WTC11 (cell line): ENCODE measurements at regions not wholly inside any gene's neighbourhood (a gene's known extent, or its start where the extent isn't known, plus 50 kb on each side); places are given as distances from the start of the nearest gene placed in this dataset.

Experiments
- ATAC-seq: fragments of 200-7000 bp; cut with Tn5 transposase; 2 replicates; pipeline ENCODE4 v1.10.0; 2021; ENCODE audit warnings: mild to moderate bottlenecking, moderate library complexity
- CTCF ChIA-PET: fragments of 300-600 bp; sonication (Branson Sonifier 250); formaldehyde crosslinking; loops from one replicate; lab custom pipeline; 2021; ENCODE audit warnings: antibody characterized with exemption; lab: Charles Lee
- POLR2A ChIA-PET: fragments of 350-600 bp; sonication (Branson Sonifier 250); formaldehyde crosslinking; loops from one replicate; lab custom pipeline; 2021; ENCODE audit warnings: antibody characterized with exemption; lab: Charles Lee
- DNase-seq: peaks from one replicate; pipeline ENCODE4 v3.0.0; 2021; ENCODE audit warnings: low spot score
- H3K27ac Mint-ChIP-seq: 2 replicates; pipeline ENCODE4 v1.8.0; 2021; ENCODE audit warnings: mixed read lengths
- H3K27me3 Mint-ChIP-seq: 2 replicates; pipeline ENCODE4 v1.8.0; 2021; ENCODE audit warnings: low read depth, mild to moderate bottlenecking, moderate library complexity, mixed read lengths
- H3K36me3 Mint-ChIP-seq: 2 replicates; pipeline ENCODE4 v1.8.0; 2021; ENCODE audit warnings: mixed read lengths
- H3K4me1 Mint-ChIP-seq: 2 replicates; pipeline ENCODE4 v1.8.0; 2022; ENCODE audit warnings: mixed read lengths
- H3K4me3 Mint-ChIP-seq: 2 replicates; pipeline ENCODE4 v1.8.0; 2021; ENCODE audit warnings: mild to moderate bottlenecking, moderate library complexity, mixed read lengths
- H3K9me3 Mint-ChIP-seq: 2 replicates; pipeline ENCODE4 v1.8.0; 2021; ENCODE audit warnings: mixed read lengths
- FOXJ3 ChIP-seq: sonication (generic); formaldehyde crosslinking; IDR thresholded peaks from 2 replicates; pipeline ENCODE4 v1.9.0; 2021; ENCODE audit warnings: missing genetic modification reagents, mild to moderate bottlenecking, borderline replicate concordance
- FOXK1 ChIP-seq: sonication (generic); formaldehyde crosslinking; IDR thresholded peaks from 2 replicates; pipeline ENCODE4 v1.8.0; 2022; ENCODE audit warnings: mild to moderate bottlenecking, moderate library complexity, missing genetic modification reagents
- GABPB1 ChIP-seq: sonication (generic); formaldehyde crosslinking; IDR thresholded peaks from 2 replicates; pipeline ENCODE4 v1.8.1; 2023; ENCODE audit warnings: mild to moderate bottlenecking, missing genetic modification reagents
- GRHL2 ChIP-seq: fragments of 250-450 bp; sonication (Bioruptor Pico); IDR thresholded peaks from 2 replicates; pipeline ENCODE4 v1.8.0; 2022; ENCODE audit warnings: mild to moderate bottlenecking, moderate library complexity; ENCODE audit not compliant: insufficient replicate concordance, severe bottlenecking
- MXD4 ChIP-seq: fragments of 250-450 bp; sonication (Bioruptor Pico); IDR thresholded peaks from 2 replicates; pipeline ENCODE4 v1.8.0; 2021; ENCODE audit warnings: mild to moderate bottlenecking, moderate library complexity, borderline replicate concordance
- MYBL2 ChIP-seq: sonication (generic); formaldehyde crosslinking; IDR thresholded peaks from 2 replicates; pipeline ENCODE4 v1.8.1; 2023; ENCODE audit warnings: mild to moderate bottlenecking, moderate library complexity, missing genetic modification reagents
- NFATC4 ChIP-seq: fragments of 250-450 bp; sonication (Bioruptor Pico); IDR thresholded peaks from 2 replicates; pipeline ENCODE4 v1.9.0; 2021; ENCODE audit warnings: mild to moderate bottlenecking
- RORB ChIP-seq: fragments of 250-450 bp; sonication (Bioruptor Pico); IDR thresholded peaks from 2 replicates; pipeline ENCODE4 v1.9.0; 2021; ENCODE audit warnings: mild to moderate bottlenecking
- SMAD3 ChIP-seq: sonication (generic); formaldehyde crosslinking; IDR thresholded peaks from 2 replicates; pipeline ENCODE4 v1.8.0; 2022; ENCODE audit warnings: missing genetic modification reagents, mild to moderate bottlenecking, borderline replicate concordance
- SMAD4 ChIP-seq: sonication (generic); formaldehyde crosslinking; IDR thresholded peaks from 2 replicates; pipeline ENCODE4 v1.8.0; 2022; ENCODE audit warnings: mild to moderate bottlenecking, missing genetic modification reagents
- SOX15 ChIP-seq: fragments of 250-450 bp; sonication (Bioruptor Pico); IDR thresholded peaks from 2 replicates; pipeline ENCODE4 v1.9.0; 2021; ENCODE audit warnings: mild to moderate bottlenecking
- SP1 ChIP-seq: sonication (generic); formaldehyde crosslinking; conservative IDR thresholded peaks from 2 replicates; pipeline ENCODE4 v1.8.1; 2022; ENCODE audit warnings: missing genetic modification reagents
- TEAD1 ChIP-seq: sonication (generic); formaldehyde crosslinking; IDR thresholded peaks from 2 replicates; pipeline ENCODE4 v1.8.0; 2022; ENCODE audit warnings: mild to moderate bottlenecking, missing genetic modification reagents
- TEAD4 ChIP-seq: sonication (generic); formaldehyde crosslinking; IDR thresholded peaks from 2 replicates; pipeline ENCODE4 v1.8.0; 2022; ENCODE audit warnings: mild to moderate bottlenecking, missing genetic modification reagents
- ZBTB21 ChIP-seq: sonication (generic); formaldehyde crosslinking; IDR thresholded peaks from 2 replicates; pipeline ENCODE4 v1.8.1; 2023; ENCODE audit warnings: mild to moderate bottlenecking, missing genetic modification reagents, borderline replicate concordance
- ZNF138 ChIP-seq: sonication (generic); formaldehyde crosslinking; conservative IDR thresholded peaks from 2 replicates; pipeline ENCODE4 v1.8.1; 2022; ENCODE audit warnings: mild to moderate bottlenecking, moderate library complexity, missing genetic modification reagents
- TF ChIP-seq, protein P1 (sequence below): fragments of 250-450 bp; sonication (Bioruptor Pico); IDR thresholded peaks from 2 replicates; pipeline ENCODE4 v1.9.0; 2021; ENCODE audit warnings: mild to moderate bottlenecking
- TF ChIP-seq, protein P2 (sequence below): sonication (generic); formaldehyde crosslinking; IDR thresholded peaks from 2 replicates; pipeline ENCODE4 v1.8.0; 2023; ENCODE audit warnings: missing genetic modification reagents, mild to moderate bottlenecking, borderline replicate concordance
- TF ChIP-seq, protein P3 (sequence below): fragments of 250-450 bp; sonication (Bioruptor Pico); IDR thresholded peaks from 2 replicates; pipeline ENCODE4 v1.9.0; 2021; ENCODE audit warnings: mild to moderate bottlenecking, borderline replicate concordance
- TF ChIP-seq, protein P4 (sequence below): sonication (generic); formaldehyde crosslinking; IDR thresholded peaks from 2 replicates; pipeline ENCODE4 v1.8.1; 2022; ENCODE audit warnings: mild to moderate bottlenecking, moderate library complexity, missing genetic modification reagents
- TF ChIP-seq, protein P5 (sequence below): fragments of 250-450 bp; sonication (Bioruptor Pico); IDR thresholded peaks from 2 replicates; pipeline ENCODE4 v1.8.0; 2021; ENCODE audit warnings: mild to moderate bottlenecking

DNA sequence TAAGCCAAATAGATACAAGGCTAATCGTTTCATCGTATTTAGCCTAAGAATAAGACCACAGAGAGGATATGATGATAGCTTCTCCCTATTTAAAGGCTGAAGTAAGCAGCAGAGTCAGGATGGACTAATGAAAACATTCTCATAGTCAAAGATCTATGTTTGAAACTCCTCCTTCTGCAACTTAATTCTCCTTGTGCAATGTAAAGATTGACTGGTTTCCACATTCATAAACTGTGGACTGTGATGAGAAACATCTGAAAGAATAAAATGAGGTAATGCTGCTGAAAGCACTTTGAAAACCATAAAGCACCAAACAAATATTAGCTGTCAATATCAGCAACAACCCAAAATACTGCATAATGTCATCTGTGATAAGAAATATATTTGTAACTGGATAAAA is 361.9 kb downstream of the CSNK1G3 start (continued):
- TF ChIP-seq, protein P1, sequence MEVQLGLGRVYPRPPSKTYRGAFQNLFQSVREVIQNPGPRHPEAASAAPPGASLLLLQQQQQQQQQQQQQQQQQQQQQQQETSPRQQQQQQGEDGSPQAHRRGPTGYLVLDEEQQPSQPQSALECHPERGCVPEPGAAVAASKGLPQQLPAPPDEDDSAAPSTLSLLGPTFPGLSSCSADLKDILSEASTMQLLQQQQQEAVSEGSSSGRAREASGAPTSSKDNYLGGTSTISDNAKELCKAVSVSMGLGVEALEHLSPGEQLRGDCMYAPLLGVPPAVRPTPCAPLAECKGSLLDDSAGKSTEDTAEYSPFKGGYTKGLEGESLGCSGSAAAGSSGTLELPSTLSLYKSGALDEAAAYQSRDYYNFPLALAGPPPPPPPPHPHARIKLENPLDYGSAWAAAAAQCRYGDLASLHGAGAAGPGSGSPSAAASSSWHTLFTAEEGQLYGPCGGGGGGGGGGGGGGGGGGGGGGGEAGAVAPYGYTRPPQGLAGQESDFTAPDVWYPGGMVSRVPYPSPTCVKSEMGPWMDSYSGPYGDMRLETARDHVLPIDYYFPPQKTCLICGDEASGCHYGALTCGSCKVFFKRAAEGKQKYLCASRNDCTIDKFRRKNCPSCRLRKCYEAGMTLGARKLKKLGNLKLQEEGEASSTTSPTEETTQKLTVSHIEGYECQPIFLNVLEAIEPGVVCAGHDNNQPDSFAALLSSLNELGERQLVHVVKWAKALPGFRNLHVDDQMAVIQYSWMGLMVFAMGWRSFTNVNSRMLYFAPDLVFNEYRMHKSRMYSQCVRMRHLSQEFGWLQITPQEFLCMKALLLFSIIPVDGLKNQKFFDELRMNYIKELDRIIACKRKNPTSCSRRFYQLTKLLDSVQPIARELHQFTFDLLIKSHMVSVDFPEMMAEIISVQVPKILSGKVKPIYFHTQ (CRISPR knock-in tag), result no peak
- TF ChIP-seq SMAD4 (CRISPR knock-in tag) (no peak), RORB (no peak), NFATC4 (CRISPR knock-in tag) (no peak), TEAD4 (CRISPR knock-in tag) (no peak), TEAD1 (no peak), GABPB1 (CRISPR knock-in tag) (no peak)
- TF ChIP-seq, protein P2, sequence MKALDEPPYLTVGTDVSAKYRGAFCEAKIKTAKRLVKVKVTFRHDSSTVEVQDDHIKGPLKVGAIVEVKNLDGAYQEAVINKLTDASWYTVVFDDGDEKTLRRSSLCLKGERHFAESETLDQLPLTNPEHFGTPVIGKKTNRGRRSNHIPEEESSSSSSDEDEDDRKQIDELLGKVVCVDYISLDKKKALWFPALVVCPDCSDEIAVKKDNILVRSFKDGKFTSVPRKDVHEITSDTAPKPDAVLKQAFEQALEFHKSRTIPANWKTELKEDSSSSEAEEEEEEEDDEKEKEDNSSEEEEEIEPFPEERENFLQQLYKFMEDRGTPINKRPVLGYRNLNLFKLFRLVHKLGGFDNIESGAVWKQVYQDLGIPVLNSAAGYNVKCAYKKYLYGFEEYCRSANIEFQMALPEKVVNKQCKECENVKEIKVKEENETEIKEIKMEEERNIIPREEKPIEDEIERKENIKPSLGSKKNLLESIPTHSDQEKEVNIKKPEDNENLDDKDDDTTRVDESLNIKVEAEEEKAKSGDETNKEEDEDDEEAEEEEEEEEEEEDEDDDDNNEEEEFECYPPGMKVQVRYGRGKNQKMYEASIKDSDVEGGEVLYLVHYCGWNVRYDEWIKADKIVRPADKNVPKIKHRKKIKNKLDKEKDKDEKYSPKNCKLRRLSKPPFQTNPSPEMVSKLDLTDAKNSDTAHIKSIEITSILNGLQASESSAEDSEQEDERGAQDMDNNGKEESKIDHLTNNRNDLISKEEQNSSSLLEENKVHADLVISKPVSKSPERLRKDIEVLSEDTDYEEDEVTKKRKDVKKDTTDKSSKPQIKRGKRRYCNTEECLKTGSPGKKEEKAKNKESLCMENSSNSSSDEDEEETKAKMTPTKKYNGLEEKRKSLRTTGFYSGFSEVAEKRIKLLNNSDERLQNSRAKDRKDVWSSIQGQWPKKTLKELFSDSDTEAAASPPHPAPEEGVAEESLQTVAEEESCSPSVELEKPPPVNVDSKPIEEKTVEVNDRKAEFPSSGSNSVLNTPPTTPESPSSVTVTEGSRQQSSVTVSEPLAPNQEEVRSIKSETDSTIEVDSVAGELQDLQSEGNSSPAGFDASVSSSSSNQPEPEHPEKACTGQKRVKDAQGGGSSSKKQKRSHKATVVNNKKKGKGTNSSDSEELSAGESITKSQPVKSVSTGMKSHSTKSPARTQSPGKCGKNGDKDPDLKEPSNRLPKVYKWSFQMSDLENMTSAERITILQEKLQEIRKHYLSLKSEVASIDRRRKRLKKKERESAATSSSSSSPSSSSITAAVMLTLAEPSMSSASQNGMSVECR, result no peak
- TF ChIP-seq, protein P3, sequence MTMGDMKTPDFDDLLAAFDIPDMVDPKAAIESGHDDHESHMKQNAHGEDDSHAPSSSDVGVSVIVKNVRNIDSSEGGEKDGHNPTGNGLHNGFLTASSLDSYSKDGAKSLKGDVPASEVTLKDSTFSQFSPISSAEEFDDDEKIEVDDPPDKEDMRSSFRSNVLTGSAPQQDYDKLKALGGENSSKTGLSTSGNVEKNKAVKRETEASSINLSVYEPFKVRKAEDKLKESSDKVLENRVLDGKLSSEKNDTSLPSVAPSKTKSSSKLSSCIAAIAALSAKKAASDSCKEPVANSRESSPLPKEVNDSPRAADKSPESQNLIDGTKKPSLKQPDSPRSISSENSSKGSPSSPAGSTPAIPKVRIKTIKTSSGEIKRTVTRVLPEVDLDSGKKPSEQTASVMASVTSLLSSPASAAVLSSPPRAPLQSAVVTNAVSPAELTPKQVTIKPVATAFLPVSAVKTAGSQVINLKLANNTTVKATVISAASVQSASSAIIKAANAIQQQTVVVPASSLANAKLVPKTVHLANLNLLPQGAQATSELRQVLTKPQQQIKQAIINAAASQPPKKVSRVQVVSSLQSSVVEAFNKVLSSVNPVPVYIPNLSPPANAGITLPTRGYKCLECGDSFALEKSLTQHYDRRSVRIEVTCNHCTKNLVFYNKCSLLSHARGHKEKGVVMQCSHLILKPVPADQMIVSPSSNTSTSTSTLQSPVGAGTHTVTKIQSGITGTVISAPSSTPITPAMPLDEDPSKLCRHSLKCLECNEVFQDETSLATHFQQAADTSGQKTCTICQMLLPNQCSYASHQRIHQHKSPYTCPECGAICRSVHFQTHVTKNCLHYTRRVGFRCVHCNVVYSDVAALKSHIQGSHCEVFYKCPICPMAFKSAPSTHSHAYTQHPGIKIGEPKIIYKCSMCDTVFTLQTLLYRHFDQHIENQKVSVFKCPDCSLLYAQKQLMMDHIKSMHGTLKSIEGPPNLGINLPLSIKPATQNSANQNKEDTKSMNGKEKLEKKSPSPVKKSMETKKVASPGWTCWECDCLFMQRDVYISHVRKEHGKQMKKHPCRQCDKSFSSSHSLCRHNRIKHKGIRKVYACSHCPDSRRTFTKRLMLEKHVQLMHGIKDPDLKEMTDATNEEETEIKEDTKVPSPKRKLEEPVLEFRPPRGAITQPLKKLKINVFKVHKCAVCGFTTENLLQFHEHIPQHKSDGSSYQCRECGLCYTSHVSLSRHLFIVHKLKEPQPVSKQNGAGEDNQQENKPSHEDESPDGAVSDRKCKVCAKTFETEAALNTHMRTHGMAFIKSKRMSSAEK (CRISPR knock-in tag), result no peak
- TF ChIP-seq, protein P4, sequence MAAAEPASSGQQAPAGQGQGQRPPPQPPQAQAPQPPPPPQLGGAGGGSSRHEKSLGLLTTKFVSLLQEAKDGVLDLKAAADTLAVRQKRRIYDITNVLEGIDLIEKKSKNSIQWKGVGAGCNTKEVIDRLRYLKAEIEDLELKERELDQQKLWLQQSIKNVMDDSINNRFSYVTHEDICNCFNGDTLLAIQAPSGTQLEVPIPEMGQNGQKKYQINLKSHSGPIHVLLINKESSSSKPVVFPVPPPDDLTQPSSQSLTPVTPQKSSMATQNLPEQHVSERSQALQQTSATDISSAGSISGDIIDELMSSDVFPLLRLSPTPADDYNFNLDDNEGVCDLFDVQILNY (CRISPR knock-in tag), result no peak

DNA sequence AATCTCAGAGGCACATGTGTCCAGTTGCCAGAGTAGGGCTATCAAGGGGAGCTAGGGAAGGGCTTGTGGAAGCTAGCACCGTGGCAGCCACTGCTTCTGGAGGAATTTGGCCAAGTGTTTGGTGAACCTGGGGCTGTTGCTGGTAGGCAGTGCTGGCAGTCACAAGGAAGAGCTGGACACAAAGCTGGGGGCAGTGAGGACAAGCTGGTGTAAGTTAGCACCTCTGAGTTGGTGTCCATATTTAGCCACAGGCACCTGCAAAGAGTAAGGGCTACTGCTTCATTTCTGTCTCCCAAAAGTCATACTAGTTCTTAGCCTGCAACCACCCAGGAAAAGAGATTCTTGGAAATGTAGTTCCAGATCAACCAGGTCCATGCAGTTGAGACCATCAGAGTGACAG is 359.4 kb downstream of the CSNK1G3 start:
- DNase-seq, result no peak
- ATAC-seq, result no peak
- H3K9me3 Mint-ChIP-seq, result peaks cover 15% of the 10 kb centered on the region
- ChIA-PET POLR2A (no interaction called here), CTCF (no interaction called here)
- TF ChIP-seq TEAD4 (CRISPR knock-in tag), result no peak
- TF ChIP-seq ZNF138, result no peak
- TF ChIP-seq FOXJ3 (CRISPR knock-in tag), result no peak
- peaks cover 8% of the 10 kb centered on the region; the same call in 1 of the 2 replicates for H3K27me3 Mint-ChIP-seq
- no peak overlapping the region for H3K27ac Mint-ChIP-seq
- H3K36me3 Mint-ChIP-seq, result no peaks in the 10 kb centered on the region; the same call in 1 of the 2 replicates
- no peak overlapping the region for H3K4me3 Mint-ChIP-seq
- H3K4me1 Mint-ChIP-seq, result peaks cover 46% of the 10 kb centered on the region

DNA sequence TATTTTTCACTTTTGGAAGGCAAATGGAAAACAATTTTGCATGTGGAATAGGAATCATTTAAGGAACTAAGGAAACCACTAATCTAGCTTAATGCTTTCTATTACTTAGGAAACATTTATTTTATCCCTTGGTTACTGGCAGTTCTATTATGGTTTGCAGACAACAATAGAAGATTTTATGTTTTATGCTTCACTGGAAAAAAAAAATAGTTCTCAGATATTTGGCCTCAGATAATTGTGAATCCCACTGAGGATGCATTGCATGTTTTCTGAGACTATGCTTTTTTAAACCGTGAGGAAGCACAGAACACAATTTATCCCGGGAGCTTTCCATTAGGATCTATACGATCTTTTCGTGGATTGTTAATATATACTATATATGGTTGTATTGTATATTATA is 356.9 kb downstream of the CSNK1G3 start:
- no peak for DNase-seq
- no peak overlapping the region for H3K27ac Mint-ChIP-seq
- POLR2A ChIA-PET, result no interaction called here
- no peak for ATAC-seq
- CTCF ChIA-PET, result no interaction called here
- peaks cover 15% of the 10 kb centered on the region for H3K9me3 Mint-ChIP-seq
- H3K4me1 Mint-ChIP-seq, result peaks cover 22% of the 10 kb centered on the region
- H3K36me3 Mint-ChIP-seq, result no peaks in the 10 kb centered on the region; the same call in 1 of the 2 replicates
- peaks cover 8% of the 10 kb centered on the region; the same call in 1 of the 2 replicates for H3K27me3 Mint-ChIP-seq
- no peak overlapping the region for H3K4me3 Mint-ChIP-seq
- TF ChIP-seq FOXK1 (CRISPR knock-in tag) (no peak), SP1 (no peak), SMAD3 (CRISPR knock-in tag) (no peak), SOX15 (CRISPR knock-in tag) (no peak), ZBTB21 (no peak), GRHL2 (CRISPR knock-in tag) (no peak), MXD4 (no peak), MYBL2 (CRISPR knock-in tag) (no peak)
- TF ChIP-seq, protein P5, sequence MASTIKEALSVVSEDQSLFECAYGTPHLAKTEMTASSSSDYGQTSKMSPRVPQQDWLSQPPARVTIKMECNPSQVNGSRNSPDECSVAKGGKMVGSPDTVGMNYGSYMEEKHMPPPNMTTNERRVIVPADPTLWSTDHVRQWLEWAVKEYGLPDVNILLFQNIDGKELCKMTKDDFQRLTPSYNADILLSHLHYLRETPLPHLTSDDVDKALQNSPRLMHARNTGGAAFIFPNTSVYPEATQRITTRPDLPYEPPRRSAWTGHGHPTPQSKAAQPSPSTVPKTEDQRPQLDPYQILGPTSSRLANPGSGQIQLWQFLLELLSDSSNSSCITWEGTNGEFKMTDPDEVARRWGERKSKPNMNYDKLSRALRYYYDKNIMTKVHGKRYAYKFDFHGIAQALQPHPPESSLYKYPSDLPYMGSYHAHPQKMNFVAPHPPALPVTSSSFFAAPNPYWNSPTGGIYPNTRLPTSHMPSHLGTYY, result no peak
